OCI-LY1 (cell line): ENCODE measurements at regions not wholly inside any gene's neighbourhood (a gene's known extent, or its start where the extent isn't known, plus 50 kb on each side); places are given as distances from the start of the nearest gene placed in this dataset.

Experiments
- CTCF ChIP-seq: fragments of 200-600 bp; sonication (generic), shearing (Covaris generic); IDR thresholded peaks from 2 replicates; pipeline ENCODE4 v1.5.1; 2017; ENCODE audit warnings: mild to moderate bottlenecking, antibody characterized with exemption, low read length, moderate library complexity, mixed read lengths
- EZH2 ChIP-seq: fragments of 200-600 bp; sonication (generic), shearing (Covaris generic); IDR thresholded peaks from 2 replicates; pipeline ENCODE4 v1.8.0; 2017; ENCODE audit warnings: borderline replicate concordance, mixed run types, mild to moderate bottlenecking, antibody characterized with exemption, low read length, moderate library complexity, mixed read lengths

- TF ChIP-seq CTCF (no peak), EZH2 (no peak)
Measured at GRCh38 chr11:129720994-129721393, 94.7 kb upstream of the TMEM45B start.
